HG02763 (cell line): ENCODE measurements at regions not wholly inside any gene's neighbourhood (a gene's known extent, or its start where the extent isn't known, plus 50 kb on each side); places are given as distances from the start of the nearest gene placed in this dataset.

Experiments
- ATAC-seq: cut with Tn5 transposase; IDR thresholded peaks from one replicate; pipeline ENCODE4 v1.9.1; 2021; ENCODE audit warnings: mild to moderate bottlenecking, moderate library complexity; ENCODE audit not compliant: unreplicated experiment

- ATAC-seq, result no peak
Measured at GRCh38 chr15:35320158-35320780, 225.7 kb downstream of the DPH6 start.

DNA sequence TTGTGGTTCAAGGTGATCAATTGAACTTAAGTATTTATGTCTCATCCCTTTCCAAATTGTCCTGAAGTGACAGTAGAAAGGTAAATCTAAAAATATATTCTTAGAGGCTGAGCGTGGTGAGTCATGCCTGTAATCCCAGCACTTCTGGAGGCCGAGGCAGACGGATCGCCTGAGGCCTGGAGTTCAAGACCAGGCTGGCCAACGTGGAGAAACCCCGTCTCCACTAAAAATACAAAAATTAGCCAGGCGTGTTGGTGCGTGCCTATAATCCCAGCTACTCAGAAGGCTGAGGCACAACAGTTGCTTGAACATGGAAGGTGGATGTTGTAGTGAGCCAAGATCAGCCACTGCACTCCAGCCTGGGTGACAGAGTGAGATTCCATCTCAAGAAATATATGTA is 226.6 kb downstream of the DPH6 start:
- ATAC-seq, result no peak

DNA sequence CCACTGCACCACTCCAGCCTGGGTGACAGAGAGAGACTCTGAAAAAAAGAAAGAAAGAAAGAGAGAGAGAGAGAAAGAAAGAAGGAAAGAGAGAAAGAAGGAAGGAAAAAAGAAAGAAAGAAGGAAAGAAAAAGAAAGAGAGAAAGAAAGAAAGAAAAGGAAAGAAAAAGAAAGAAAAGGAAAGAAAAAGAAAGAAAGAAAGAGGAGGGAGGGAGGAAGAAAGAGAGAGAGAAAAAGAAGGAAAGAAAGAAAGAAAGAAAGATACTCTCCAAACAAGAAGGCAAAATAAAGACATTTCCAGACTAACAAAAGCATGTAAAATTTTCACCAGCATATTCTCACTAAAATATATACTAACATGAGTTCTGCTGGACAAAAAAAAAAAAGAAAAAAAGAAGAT is 228.7 kb downstream of the DPH6 start:
- no peak for ATAC-seq

DNA sequence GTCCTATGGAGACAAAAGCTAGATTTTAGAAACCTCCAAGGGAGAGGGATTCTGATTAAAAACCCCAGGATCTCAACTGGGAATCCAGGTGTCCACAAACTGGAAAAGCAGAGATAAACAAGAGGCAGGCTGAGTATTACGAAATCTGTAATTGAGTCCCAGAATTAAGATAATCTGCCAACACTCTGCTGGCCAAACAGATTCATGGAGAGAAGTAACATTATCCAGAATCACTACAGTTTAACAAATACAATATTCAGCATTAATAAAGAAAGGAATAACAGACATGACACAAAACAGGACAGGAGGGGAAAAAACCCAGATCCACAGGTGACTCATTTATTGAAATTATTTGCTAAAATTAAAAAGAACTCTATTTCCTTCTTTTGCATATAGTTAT is 227.2 kb upstream of the NANOGP8 start:
- ATAC-seq, result no peak

GRCh38 chr15:35311615-35312014 is 226.5 kb upstream of the NANOGP8 start:
- ATAC-seq, result no peak

GRCh38 chr15:35309886-35310285 is 224.8 kb upstream of the NANOGP8 start:
- ATAC-seq, result no peak

- ATAC-seq, result no peak
Measured at GRCh38 chr15:35308802-35309201, 223.7 kb upstream of the NANOGP8 start.

DNA sequence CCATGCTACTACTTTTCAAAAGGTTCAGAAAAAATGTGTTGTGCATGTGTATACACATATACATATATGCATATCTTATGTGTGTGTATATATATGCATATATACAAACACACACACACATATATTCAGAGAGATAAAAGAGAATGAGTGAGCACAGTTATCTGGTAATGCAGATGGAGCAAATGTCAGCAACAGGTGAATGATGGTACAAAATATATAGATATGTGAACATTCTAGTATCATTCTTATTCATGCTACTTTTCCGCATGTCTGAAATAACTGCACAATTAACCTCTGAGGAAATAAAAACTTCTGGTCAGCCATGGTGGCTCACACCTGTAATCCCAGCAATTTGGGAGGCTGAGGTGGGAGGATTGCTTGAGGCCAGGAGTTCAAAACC is 222.6 kb upstream of the NANOGP8 start:
- ATAC-seq, result no peak

DNA sequence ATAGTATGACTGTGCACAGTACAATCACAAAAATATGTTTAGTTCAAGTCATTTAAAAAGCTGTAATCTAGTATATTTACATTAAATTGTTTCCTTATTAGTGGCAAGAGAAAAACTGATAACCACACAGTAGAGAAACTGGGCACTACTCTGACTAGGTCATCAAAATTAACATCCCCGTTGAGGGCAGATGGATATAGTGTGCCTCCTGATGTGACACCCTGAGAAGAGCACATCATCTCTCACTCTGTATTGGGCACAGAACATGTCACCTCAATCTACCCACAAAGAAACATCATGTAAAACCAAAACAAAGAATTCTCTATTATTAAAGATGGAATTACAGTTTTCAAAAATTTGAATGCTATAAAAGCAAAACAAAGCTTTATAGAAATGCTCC is 221.9 kb upstream of the NANOGP8 start:
- ATAC-seq, result no peak

DNA sequence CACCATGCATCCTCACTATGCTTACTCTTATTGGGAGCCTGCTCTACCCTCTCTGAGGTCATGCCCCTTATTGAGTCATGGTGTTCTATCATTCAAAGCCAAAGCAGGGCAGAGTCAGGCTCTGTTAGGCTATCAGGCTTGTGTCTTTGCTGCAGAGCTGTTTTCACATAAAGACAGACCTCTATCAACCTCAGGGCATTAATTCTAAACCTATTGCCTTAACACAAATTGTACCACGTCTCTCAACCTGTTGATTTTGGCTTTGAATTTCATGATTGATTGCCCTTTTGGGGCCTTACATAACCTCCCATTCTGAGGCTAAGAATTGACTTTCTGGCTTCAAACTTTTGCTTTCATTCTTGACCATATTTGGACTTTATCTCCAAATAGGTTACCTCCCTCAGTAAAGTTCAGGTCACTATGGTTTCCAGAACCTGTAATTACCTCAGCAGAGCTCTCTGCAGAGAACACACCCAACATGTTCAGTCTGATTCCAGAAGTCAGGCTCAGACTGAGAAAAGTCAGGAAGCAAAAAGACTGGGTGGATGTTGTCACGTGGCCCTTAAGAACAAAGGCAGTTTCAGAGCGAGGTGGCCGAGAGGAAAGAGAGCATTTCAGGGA is 221.4 kb upstream of the NANOGP8 start:
- no peak for ATAC-seq

GRCh38 chr15:35305946-35306345 is 220.9 kb upstream of the NANOGP8 start:
- ATAC-seq, result no peak

- no peak for ATAC-seq
Measured at GRCh38 chr15:35305031-35305550, 220.0 kb upstream of the NANOGP8 start.

- no peak for ATAC-seq
Measured at GRCh38 chr15:35304389-35304788, 219.3 kb upstream of the NANOGP8 start.

- no peak for ATAC-seq
Measured at GRCh38 chr15:35302334-35302733, 217.2 kb upstream of the NANOGP8 start.

- ATAC-seq, result no peak
Measured at GRCh38 chr15:35301088-35301487, 216.0 kb upstream of the NANOGP8 start.

- ATAC-seq, result no peak
Measured at GRCh38 chr15:35299059-35299735, 214.1 kb upstream of the NANOGP8 start.

DNA sequence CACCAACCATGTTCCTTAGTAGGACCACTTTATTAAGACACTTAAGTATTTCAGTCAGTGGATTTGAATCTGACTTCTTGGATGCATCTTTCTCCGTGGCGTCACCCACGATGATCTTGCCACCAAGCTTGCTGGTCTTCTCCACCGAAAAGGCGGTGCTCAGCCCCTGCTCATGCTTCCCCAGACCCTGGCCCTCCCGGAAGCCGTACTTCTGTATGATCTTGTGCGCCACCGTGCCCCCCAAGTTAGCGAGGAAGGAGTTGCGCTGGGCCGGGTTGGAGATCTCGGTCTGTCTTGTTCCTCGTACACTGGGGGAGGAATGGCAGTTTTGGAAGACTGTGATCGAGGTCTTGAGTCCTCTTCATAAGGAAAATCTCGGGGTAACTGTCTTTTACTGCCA is 213.4 kb upstream of the NANOGP8 start:
- no peak for ATAC-seq

DNA sequence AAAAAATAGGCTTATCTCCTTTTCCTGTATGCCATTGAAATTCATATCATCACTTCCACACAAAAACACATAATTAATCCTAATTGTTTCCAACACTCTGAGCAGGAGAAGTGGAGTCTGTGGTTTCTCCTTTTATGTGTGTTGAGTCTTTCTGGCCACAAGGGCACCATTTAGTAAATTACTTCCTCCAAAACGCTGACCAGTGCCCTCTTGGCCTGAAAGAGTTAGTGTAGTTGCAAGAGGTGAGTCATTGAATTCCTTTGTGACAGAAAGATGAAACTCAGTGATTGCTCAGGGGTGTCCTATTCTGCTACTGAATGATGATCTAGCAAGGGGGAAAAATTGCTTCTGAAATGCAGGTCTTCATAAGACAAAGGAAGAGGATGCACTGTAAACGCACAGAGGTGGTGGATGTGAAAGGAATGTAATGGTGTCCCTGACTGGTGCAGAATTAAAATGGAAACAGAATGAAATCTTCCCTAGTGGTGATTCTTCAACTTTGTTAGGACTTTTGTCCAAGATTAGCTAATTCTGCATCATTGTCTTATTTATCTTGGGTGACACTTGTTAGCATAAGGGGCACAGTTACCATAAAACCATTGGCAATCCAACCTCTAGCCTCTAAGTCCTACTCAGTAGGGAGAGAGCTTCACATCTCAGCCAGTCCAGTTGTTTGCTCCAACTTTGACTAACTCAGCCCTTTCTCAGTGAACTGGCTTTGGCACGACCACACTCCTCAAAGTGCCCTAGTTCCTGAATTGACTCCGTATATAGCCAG is 208.4 kb upstream of the NANOGP8 start:
- no peak for ATAC-seq

DNA sequence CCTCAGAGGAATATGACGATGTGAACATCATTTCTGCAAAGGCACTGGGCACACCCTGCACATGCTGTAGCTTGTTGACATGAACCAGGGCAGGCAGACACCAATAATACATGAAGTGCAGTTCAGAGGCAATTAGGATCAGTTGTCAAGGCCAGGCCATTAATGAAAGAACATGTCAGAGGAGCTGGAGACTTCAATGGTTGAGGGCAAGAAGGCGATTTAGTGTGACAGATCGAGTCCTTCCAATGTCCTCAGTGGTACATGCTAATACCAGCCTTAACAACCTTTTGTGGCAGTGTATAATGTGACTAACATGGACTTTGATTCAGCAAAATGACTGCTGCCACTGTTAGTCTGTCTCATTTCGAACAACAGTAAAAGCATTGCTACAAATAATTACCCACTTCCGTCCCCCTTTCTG is 205.2 kb upstream of the NANOGP8 start:
- ATAC-seq, result no peak

DNA sequence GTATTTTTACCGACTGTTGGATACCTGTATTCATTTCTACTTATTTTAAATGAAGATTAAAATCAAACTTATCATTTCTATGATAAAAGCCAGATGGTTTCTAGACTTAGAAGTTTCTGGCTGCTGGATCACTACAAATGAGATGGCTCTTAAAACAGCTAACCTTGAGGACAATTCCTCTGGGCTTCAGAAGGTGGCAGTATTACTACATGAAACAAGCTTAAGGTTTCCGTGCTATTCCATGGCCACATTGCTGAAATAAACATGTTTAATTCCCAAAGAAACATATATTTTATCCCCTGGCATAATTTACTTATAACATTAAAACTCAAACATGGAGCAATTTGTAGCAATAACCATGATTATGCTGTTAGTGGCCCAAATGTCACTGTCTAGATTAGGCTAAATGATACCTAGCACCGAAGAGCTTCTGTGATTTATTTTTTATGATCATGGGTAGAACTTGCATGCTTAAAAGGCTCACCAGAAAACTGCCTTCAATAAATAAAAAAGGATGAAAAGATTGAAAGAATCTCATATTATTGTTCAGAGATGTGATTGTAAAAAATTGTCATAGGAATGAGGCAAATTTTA is 204.0 kb upstream of the NANOGP8 start:
- ATAC-seq, result peak; percentile 53

GRCh38 chr15:35288580-35288979 is 203.5 kb upstream of the NANOGP8 start:
- ATAC-seq, result no peak
